ENCODE measurements at regions not wholly inside any gene's neighbourhood (a gene's known extent, or its start where the extent isn't known, plus 50 kb on each side); places are given as distances from the start of the nearest gene placed in this dataset.

DNA sequence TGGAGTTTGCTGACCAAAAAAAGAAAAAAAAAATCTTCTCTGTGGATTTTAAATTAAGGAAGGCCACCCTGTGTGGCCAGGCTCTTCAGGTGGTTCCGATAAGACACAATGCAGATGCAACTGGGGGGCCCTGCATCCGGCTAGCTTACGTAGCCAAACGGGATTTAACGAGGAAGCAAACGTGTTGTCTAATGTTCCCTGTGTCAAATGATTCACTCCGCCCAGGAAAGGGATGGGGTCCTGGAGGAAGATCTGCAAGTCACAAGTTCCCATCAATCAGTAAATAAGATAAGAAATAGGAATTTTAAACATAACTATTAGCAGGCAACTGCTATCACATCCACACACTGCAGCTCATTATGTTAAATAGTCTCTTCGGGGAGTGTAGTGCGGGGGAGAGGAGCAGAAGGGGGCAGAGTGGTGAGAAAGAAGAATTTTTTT is 216.4 kb upstream of the GYPA start:
- TF ChIP-seq REST (IDR thresholded peaks at IDR 0.05; ENCODE audit: low read depth) (no peak), RAD21 (IDR thresholded peaks at IDR 0.05; ENCODE audit: low read depth) (no peak), YY1 (IDR thresholded peaks at IDR 0.05; ENCODE audit: low read depth) (no peak), EGR1 (IDR thresholded peaks at IDR 0.05) (no peak), TEAD4 (IDR thresholded peaks at IDR 0.05) (no peak), FOXM1 (IDR thresholded peaks at IDR 0.05; ENCODE audit: borderline replicate concordance, low read depth) (no peak), CREB1 (IDR thresholded peaks at IDR 0.05; ENCODE audit: low read depth) (no peak)
- TF ChIP-seq, protein P1, sequence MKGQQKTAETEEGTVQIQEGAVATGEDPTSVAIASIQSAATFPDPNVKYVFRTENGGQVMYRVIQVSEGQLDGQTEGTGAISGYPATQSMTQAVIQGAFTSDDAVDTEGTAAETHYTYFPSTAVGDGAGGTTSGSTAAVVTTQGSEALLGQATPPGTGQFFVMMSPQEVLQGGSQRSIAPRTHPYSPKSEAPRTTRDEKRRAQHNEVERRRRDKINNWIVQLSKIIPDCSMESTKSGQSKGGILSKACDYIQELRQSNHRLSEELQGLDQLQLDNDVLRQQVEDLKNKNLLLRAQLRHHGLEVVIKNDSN (IDR thresholded peaks at IDR 0.05): no peak

GRCh38 chr4:144357975-144358374 is 217.5 kb upstream of the GYPA start:
- no peak for TF ChIP-seq CEBPB (IDR thresholded peaks at IDR 0.05)
- TF ChIP-seq, protein P1 (IDR thresholded peaks at IDR 0.05): no peak
- no peak for TF ChIP-seq ZBTB7A (IDR thresholded peaks at IDR 0.05; ENCODE audit: low read depth)
- TF ChIP-seq CREB1 (IDR thresholded peaks at IDR 0.05; ENCODE audit: low read depth): no peak
- TF ChIP-seq, protein P2, sequence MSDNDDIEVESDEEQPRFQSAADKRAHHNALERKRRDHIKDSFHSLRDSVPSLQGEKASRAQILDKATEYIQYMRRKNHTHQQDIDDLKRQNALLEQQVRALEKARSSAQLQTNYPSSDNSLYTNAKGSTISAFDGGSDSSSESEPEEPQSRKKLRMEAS (IDR thresholded peaks at IDR 0.05): no peak
- TF ChIP-seq REST (IDR thresholded peaks at IDR 0.05; ENCODE audit: low read depth): no peak
- TF ChIP-seq NFIC (IDR thresholded peaks at IDR 0.05): no peak
- TF ChIP-seq EGR1 (IDR thresholded peaks at IDR 0.05): no peak
- no peak for TF ChIP-seq RAD21 (IDR thresholded peaks at IDR 0.05; ENCODE audit: low read depth)
- TF ChIP-seq TCF12 (IDR thresholded peaks at IDR 0.05; ENCODE audit: low read depth): no peak

DNA sequence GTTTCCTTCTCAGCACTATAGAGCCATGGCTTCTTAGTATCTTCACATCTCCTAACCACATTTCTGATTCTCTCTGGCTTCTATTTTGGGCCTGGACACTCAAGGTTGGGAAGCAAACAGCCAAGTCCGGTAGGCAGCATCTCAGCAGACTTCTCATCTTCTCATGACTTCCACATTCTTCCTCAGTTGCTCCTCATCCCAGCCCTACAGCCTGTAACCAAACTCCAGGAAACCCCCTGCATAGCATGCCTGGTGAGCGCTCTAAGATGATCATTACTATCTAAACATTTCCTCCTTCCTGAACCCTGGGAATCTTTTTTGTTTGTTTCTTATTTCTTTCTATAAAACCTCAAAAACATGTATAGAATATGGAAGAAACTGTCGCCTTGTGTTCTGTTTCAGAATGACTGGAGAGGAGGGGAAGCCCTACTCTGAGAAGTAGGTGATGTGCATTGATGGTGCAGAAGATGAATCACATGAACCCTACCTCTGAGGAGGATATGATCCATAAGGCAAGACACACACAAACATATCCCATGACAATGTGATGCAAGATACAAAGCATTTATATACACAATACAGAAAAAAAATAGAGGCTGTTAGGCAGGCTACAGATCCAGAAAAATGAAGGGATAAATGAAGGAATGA is 219.8 kb upstream of the GYPA start:
- TF ChIP-seq REST (IDR thresholded peaks at IDR 0.05; ENCODE audit: low read depth) (no peak), CREB1 (IDR thresholded peaks at IDR 0.05; ENCODE audit: low read depth) (no peak), EGR1 (IDR thresholded peaks at IDR 0.05) (no peak), EP300 (IDR thresholded peaks at IDR 0.05; ENCODE audit: borderline replicate concordance) (no peak), FOXM1 (IDR thresholded peaks at IDR 0.05; ENCODE audit: borderline replicate concordance, low read depth) (no peak), YY1 (IDR thresholded peaks at IDR 0.05; ENCODE audit: low read depth) (no peak), TEAD4 (IDR thresholded peaks at IDR 0.05) (no peak), RAD21 (IDR thresholded peaks at IDR 0.05; ENCODE audit: low read depth) (no peak), NFIC (IDR thresholded peaks at IDR 0.05) (no peak), CEBPB (IDR thresholded peaks at IDR 0.05) (no peak), ZBTB7A (IDR thresholded peaks at IDR 0.05; ENCODE audit: low read depth) (no peak)
- TF ChIP-seq, protein P2 (IDR thresholded peaks at IDR 0.05): no peak
- TF ChIP-seq, protein P1 (IDR thresholded peaks at IDR 0.05): no peak

- TF ChIP-seq, protein P2 (IDR thresholded peaks at IDR 0.05): no peak
- TF ChIP-seq CREB1 (IDR thresholded peaks at IDR 0.05; ENCODE audit: low read depth) (no peak), TEAD4 (IDR thresholded peaks at IDR 0.05) (no peak), EP300 (IDR thresholded peaks at IDR 0.05; ENCODE audit: borderline replicate concordance) (no peak), FOXM1 (IDR thresholded peaks at IDR 0.05; ENCODE audit: borderline replicate concordance, low read depth) (no peak), NFIC (IDR thresholded peaks at IDR 0.05) (no peak), CEBPB (IDR thresholded peaks at IDR 0.05) (no peak), ZBTB7A (IDR thresholded peaks at IDR 0.05; ENCODE audit: low read depth) (no peak), TAF1 (IDR thresholded peaks at IDR 0.05; ENCODE audit: low read depth) (no peak), RAD21 (IDR thresholded peaks at IDR 0.05; ENCODE audit: low read depth) (no peak), YY1 (IDR thresholded peaks at IDR 0.05; ENCODE audit: low read depth) (no peak), TCF12 (IDR thresholded peaks at IDR 0.05; ENCODE audit: low read depth) (no peak), REST (IDR thresholded peaks at IDR 0.05; ENCODE audit: low read depth) (no peak)
- TF ChIP-seq, protein P1 (IDR thresholded peaks at IDR 0.05): no peak
These were observed 221.8 kb upstream of the GYPA start for GRCh38 chr4:144362366-144362765.
